Neuronal stem cell (in vitro differentiated cells): ENCODE measurements at regions not wholly inside any gene's neighbourhood (a gene's known extent, or its start where the extent isn't known, plus 50 kb on each side); places are given as distances from the start of the nearest gene placed in this dataset.

Source experiments
- DNase-seq: peaks from one replicate; pipeline ENCODE4 v3.0.0-alpha.2; 2013; ENCODE audit warnings: low spot score
- H2AFZ ChIP-seq: one replicate; pipeline ENCODE4 v1.6.1; 2013; ENCODE audit warnings: mild to moderate bottlenecking, low read length, inconsistent platforms
- H2AK5ac ChIP-seq: 2 replicates; pipeline ENCODE4 v1.6.1; 2013; ENCODE audit warnings: low read depth, mild to moderate bottlenecking, inconsistent platforms, low read length, moderate library complexity, mixed read lengths
- H2BK120ac ChIP-seq: 2 replicates; pipeline ENCODE4 v1.6.1; 2013; ENCODE audit warnings: low read depth, mild to moderate bottlenecking, inconsistent platforms, low read length, moderate library complexity, mixed read lengths
- H2BK12ac ChIP-seq: one replicate; pipeline ENCODE4 v1.6.1; 2013; ENCODE audit warnings: low read length, inconsistent platforms
- H2BK15ac ChIP-seq: 2 replicates; pipeline ENCODE4 v1.6.1; 2013; ENCODE audit warnings: mild to moderate bottlenecking, low read length, inconsistent platforms, mixed read lengths
- H2BK5ac ChIP-seq: one replicate; pipeline ENCODE4 v1.6.1; 2013; ENCODE audit warnings: inconsistent platforms, mild to moderate bottlenecking, low read length, moderate library complexity
- H3K14ac ChIP-seq: one replicate; pipeline ENCODE4 v1.6.1; 2013; ENCODE audit warnings: low read length, inconsistent platforms
- H3K18ac ChIP-seq: 2 replicates; pipeline ENCODE4 v1.6.1; 2013; ENCODE audit warnings: low read length, inconsistent platforms
- H3K23ac ChIP-seq: 2 replicates; pipeline ENCODE4 v1.6.1; 2013; ENCODE audit warnings: low read depth, mild to moderate bottlenecking, mixed read lengths, low read length, inconsistent platforms; ENCODE audit not compliant: poor library complexity
- H3K27ac ChIP-seq: replicated peaks from 3 replicates; pipeline ENCODE4 v1.5.1; 2013; ENCODE audit warnings: low read length, inconsistent platforms
- H3K27me3 ChIP-seq, 3 experiments: 2 replicates each; pipeline ENCODE4 v1.6.1; 2013; ENCODE audit warnings: low read length in 3 of 3, mild to moderate bottlenecking in 2 of 3, inconsistent platforms in 1 of 3, low read depth in 1 of 3, mixed read lengths in 1 of 3, moderate library complexity in 1 of 3; ENCODE audit not compliant: control insufficient read depth in 3 of 3, insufficient read depth in 3 of 3
- H3K36me3 ChIP-seq, 2 donors: replicated peaks in 1 of 2; 2 replicates each; pipeline ENCODE4 v1.6.1; 2013; ENCODE audit warnings: low read length in 2 of 2; ENCODE audit not compliant: control insufficient read depth in 2 of 2, insufficient read depth in 2 of 2
- H3K4ac ChIP-seq: 2 replicates; pipeline ENCODE4 v1.6.1; 2013; ENCODE audit warnings: inconsistent platforms, mild to moderate bottlenecking, low read length, moderate library complexity
- H3K4me1 ChIP-seq, 2 donors: 1 replicate in 1 of 2; 2 replicates in 1 of 2; pipeline ENCODE4 v1.6.1; 2013; ENCODE audit warnings: low read length in 2 of 2, low read depth in 1 of 2; ENCODE audit not compliant: control insufficient read depth in 2 of 2, insufficient read depth in 1 of 2
- H3K4me2 ChIP-seq: one replicate; pipeline ENCODE4 v1.6.1; 2013; ENCODE audit warnings: mild to moderate bottlenecking, low read length, inconsistent platforms; ENCODE audit not compliant: insufficient read depth, poor library complexity, severe bottlenecking
- H3K4me3 ChIP-seq, 2 donors: 2 replicates each; pipeline ENCODE4 v1.5.1; 2013; ENCODE audit warnings: low read length in 2 of 2, mild to moderate bottlenecking in 2 of 2, inconsistent platforms in 1 of 2, moderate library complexity in 1 of 2
- H3K79me1 ChIP-seq: one replicate; pipeline ENCODE4 v1.6.1; 2013; ENCODE audit warnings: low read depth, mild to moderate bottlenecking, inconsistent platforms, low read length, moderate library complexity
- H3K9ac ChIP-seq: one replicate; pipeline ENCODE4 v1.6.1; 2013; ENCODE audit warnings: mild to moderate bottlenecking, low read depth, low read length, inconsistent platforms; ENCODE audit not compliant: poor library complexity
- H3K9me3 ChIP-seq, 2 donors: replicated peaks in 1 of 2; 2 replicates each; pipeline versions ENCODE3 to v1.6.1; 2013; ENCODE audit warnings: low read length in 2 of 2, mild to moderate bottlenecking in 2 of 2, inconsistent platforms in 1 of 2, low read depth in 1 of 2, mixed read lengths in 1 of 2, moderate library complexity in 1 of 2; ENCODE audit not compliant: control insufficient read depth in 2 of 2, insufficient read depth in 1 of 2
- H4K8ac ChIP-seq: one replicate; pipeline ENCODE4 v1.6.1; 2013; ENCODE audit warnings: low read depth, mild to moderate bottlenecking, inconsistent platforms, low read length, moderate library complexity
- H4K91ac ChIP-seq: one replicate; pipeline ENCODE4 v1.6.1; 2013; ENCODE audit warnings: low read length, low read depth, mild to moderate bottlenecking, inconsistent platforms; ENCODE audit not compliant: poor library complexity
- WGBS, 2 donors: extraction: QIAGEN DNeasy Blood & Tissue Kit; methylation state at CpG; one replicate each; pipeline ENCODE4 v1.1.7; 2013; ENCODE audit warnings: missing lambda C conversion rate in 2 of 2, mixed read lengths in 1 of 2; ENCODE audit not compliant: insufficient read length in 2 of 2, insufficient replicate concordance in 1 of 2; ENCODE audit errors: extremely low coverage in 2 of 2; 5-methylcytosine and 5-hydroxymethylcytosine counted together

DNA sequence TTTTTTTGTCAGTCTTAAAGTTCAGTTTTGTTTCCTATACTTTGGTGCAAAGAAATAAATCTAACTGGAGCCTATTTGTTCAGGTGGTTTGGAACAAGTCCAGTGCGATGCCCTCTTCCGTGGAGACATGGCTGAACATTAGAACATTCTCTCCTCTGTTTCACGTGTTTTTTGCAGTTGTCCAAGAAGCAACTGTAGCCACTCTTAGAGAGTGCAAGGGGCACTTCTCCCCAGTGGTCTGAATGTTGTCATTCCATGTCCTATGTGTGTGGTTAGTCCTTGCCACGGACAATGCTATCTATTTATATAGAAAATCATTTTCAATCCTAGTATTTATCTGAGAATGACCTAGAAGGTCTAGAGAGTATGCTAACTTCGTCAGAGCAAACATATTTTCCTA lies 1232.5 kb upstream of the SEL1L start:
- H2BK5ac ChIP-seq = no peak overlapping the region

DNA sequence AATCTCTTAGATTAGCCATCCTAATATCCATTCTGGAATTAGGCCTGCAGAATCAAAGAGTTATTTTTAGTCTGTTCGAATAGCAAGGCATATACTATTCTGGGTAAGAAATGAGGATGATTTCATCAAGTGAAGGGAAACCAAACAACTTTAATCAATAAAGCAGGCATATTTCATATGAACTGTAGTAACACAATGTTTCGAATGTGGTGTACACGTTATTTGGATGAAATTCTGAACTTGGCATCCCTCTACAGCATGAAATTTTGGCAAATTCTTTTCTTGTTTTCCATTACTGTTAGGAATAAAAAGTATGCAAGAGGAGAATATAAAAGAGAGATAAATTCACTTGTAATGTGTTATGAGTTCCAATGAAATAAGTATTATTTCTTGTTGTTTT lies 1233.3 kb upstream of the SEL1L start:
- H3K79me1 ChIP-seq = no peaks in the 10 kb centered on the region
- H3K14ac ChIP-seq = no peak overlapping the region
- no peak overlapping the region for H3K9ac ChIP-seq
- H2AK5ac ChIP-seq = no peak overlapping the region
- no peak overlapping the region for H4K8ac ChIP-seq
- H3K4me2 ChIP-seq = no peak overlapping the region
- H3K27me3 ChIP-seq = no peaks in the 10 kb centered on the region
- DNase-seq = no peak
- H4K91ac ChIP-seq = no peak overlapping the region
- H3K27ac ChIP-seq = no peak overlapping the region
- no peak overlapping the region for H3K4ac ChIP-seq
- no peak overlapping the region for H3K18ac ChIP-seq
- H2BK120ac ChIP-seq = no peak overlapping the region
- H2BK12ac ChIP-seq = no peak overlapping the region
- no peak overlapping the region for H3K4me3 ChIP-seq
- no peak overlapping the region for H3K23ac ChIP-seq
- no peak overlapping the region for H2BK15ac ChIP-seq
- no peak overlapping the region for H2AFZ ChIP-seq
- peaks cover 0 to 2% of the 10 kb centered on the region in 2 donors for H3K4me1 ChIP-seq
- H3K36me3 ChIP-seq = no peaks in the 10 kb centered on the region
- no peaks in the 10 kb centered on the region for H3K9me3 ChIP-seq
- no peak overlapping the region for H2BK5ac ChIP-seq
- WGBS, 2 donors = no CpG with 5 or more reads among the region's 3 CpGs

More for the DNA sequence above, 1232.5 kb upstream of the SEL1L start:
- Histone ChIP-seq H3K14ac (no peak overlapping the region), H2AFZ (no peak overlapping the region), H3K23ac (no peak overlapping the region), H3K79me1 (no peaks in the 10 kb centered on the region), H4K8ac (no peak overlapping the region), H2AK5ac (no peak overlapping the region), H3K4me3 (no peak overlapping the region), H3K4me2 (no peak overlapping the region), H3K18ac (no peak overlapping the region), H4K91ac (no peak overlapping the region), H3K27me3 (no peaks in the 10 kb centered on the region), H3K4me1 (peaks cover 0 to 2% of the 10 kb centered on the region in 2 donors), H3K9me3 (no peaks in the 10 kb centered on the region), H2BK15ac (no peak overlapping the region), H3K9ac (no peak overlapping the region), H2BK12ac (no peak overlapping the region), H3K4ac (no peak overlapping the region), H3K36me3 (no peaks in the 10 kb centered on the region), H2BK120ac (no peak overlapping the region), H3K27ac (no peak overlapping the region)
- WGBS, 2 donors = no CpG with 5 or more reads among the region's 5 CpGs
- DNase-seq = no peak

- no CpG with 5 or more reads among the region's 1 CpG for WGBS, 2 donors
- H4K91ac ChIP-seq = no peak overlapping the region
- H2BK5ac ChIP-seq = no peak overlapping the region
- DNase-seq = no peak
- H3K4me3 ChIP-seq = no peak overlapping the region
- no peak overlapping the region for H2AFZ ChIP-seq
- no peak overlapping the region for H3K4me2 ChIP-seq
- H3K18ac ChIP-seq = no peak overlapping the region
- no peak overlapping the region for H3K23ac ChIP-seq
- no peak overlapping the region for H3K14ac ChIP-seq
- no peak overlapping the region for H3K27ac ChIP-seq
- no peak overlapping the region for H2BK12ac ChIP-seq
- H2BK120ac ChIP-seq = no peak overlapping the region
- H3K27me3 ChIP-seq = no peaks in the 10 kb centered on the region
- no peak overlapping the region for H4K8ac ChIP-seq
- H3K9ac ChIP-seq = no peak overlapping the region
- H2BK15ac ChIP-seq = no peak overlapping the region
- no peaks in the 10 kb centered on the region for H3K79me1 ChIP-seq
- H3K4ac ChIP-seq = no peak overlapping the region
- no peaks in the 10 kb centered on the region for H3K9me3 ChIP-seq
- no peaks in the 10 kb centered on the region for H3K36me3 ChIP-seq
- no peaks in the 10 kb centered on the region for H3K4me1 ChIP-seq
- H2AK5ac ChIP-seq = no peak overlapping the region
Measured at GRCh38 chr14:82776958-82777357, 1243.3 kb upstream of the SEL1L start.

DNA sequence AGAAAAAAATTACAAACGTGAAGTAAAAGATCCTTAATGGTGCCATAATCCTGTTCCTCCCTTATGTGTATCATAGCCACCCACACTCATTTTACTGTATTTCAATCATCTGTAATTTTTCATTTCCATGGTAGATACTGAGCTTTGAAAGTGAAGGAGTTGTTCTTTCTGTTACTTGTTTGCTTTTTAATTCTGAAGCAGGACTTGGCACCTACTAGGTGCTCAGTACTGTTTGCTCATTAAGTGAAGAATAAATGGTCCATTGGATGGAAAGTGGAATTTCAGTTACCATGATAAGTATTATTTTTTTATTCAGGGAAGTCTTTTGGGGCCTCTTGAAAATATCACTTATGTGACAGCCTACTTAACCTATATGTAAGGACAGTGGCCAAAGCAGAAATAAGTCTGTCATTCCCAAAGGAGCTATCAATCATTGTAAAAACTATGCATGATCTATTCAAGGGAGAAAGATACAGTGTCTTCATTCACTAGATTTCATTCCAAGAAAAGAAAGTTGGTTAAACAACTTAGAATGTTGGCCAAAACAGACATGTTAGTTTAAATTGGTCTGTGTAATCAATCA lies 1244.4 kb upstream of the SEL1L start:
- Histone ChIP-seq H2BK15ac (no peak overlapping the region), H2AFZ (no peak overlapping the region), H4K91ac (no peak overlapping the region), H3K4me1 (no peaks in the 10 kb centered on the region), H3K4me3 (no peak overlapping the region), H3K14ac (no peak overlapping the region), H3K9me3 (no peaks in the 10 kb centered on the region), H3K23ac (no peak overlapping the region), H4K8ac (no peak overlapping the region), H3K27ac (no peak overlapping the region), H2BK120ac (no peak overlapping the region), H3K36me3 (no peaks in the 10 kb centered on the region), H3K27me3 (no peaks in the 10 kb centered on the region), H2BK5ac (no peak overlapping the region), H2AK5ac (no peak overlapping the region), H3K18ac (no peak overlapping the region), H3K9ac (no peak overlapping the region), H3K79me1 (no peaks in the 10 kb centered on the region), H2BK12ac (no peak overlapping the region), H3K4ac (no peak overlapping the region), H3K4me2 (no peak overlapping the region)
- DNase-seq = no peak
- no CpG with 5 or more reads among the region's 1 CpG for WGBS, 2 donors
